IMR-90 (cell line): ENCODE measurements at regions not wholly inside any gene's neighbourhood (a gene's known extent, or its start where the extent isn't known, plus 50 kb on each side); places are given as distances from the start of the nearest gene placed in this dataset.
A peak's percentile ranks its signal among the peaks of the same experiment; 100 is the strongest.

Source experiments
- BHLHE40 ChIP-seq: fragments of 150-350 bp; IDR thresholded peaks from 2 replicates; pipeline ENCODE4 v1.6.1; 2016; ENCODE audit warnings: mild to moderate bottlenecking, low read depth, low read length
- CHD1 ChIP-seq: IDR thresholded peaks from 2 replicates; pipeline ENCODE4 v1.6.1; 2012; ENCODE audit warnings: low read depth, low read length, improper control_type of control experiment
- CTCF ChIP-seq: conservative IDR thresholded peaks from 2 replicates; pipeline ENCODE4 v1.5.1; 2012; ENCODE audit warnings: mild to moderate bottlenecking, low read depth, low read length, improper control_type of control experiment
- FOS ChIP-seq: fragments of 150-350 bp; IDR thresholded peaks from 2 replicates; pipeline ENCODE4 v1.6.1; 2016; ENCODE audit warnings: low read depth, low read length
- MAFK ChIP-seq: IDR thresholded peaks from 2 replicates; pipeline ENCODE4 v1.6.1; 2012; ENCODE audit warnings: low read depth, low read length, improper control_type of control experiment
- MAZ ChIP-seq: IDR thresholded peaks from 2 replicates; pipeline ENCODE4 v1.6.1; 2012; ENCODE audit warnings: low read depth, mild to moderate bottlenecking, low read length, improper control_type of control experiment, moderate library complexity, borderline replicate concordance
- MXI1 ChIP-seq: IDR thresholded peaks from 2 replicates; pipeline ENCODE4 v1.6.1; 2012; ENCODE audit warnings: low read depth, mild to moderate bottlenecking, low read length, moderate library complexity, borderline replicate concordance
- NFE2L2 ChIP-seq: fragments of 150-350 bp; IDR thresholded peaks from 2 replicates; pipeline ENCODE4 v1.6.1; 2016; ENCODE audit warnings: low read depth, mild to moderate bottlenecking, low read length
- POLR2A ChIP-seq: IDR thresholded peaks from 2 replicates; pipeline ENCODE4 v1.6.1; 2012; ENCODE audit warnings: mild to moderate bottlenecking, low read depth, low read length
- RAD21 ChIP-seq: IDR thresholded peaks from 2 replicates; pipeline ENCODE4 v1.6.1; 2012; ENCODE audit warnings: low read length, improper control_type of control experiment
- RCOR1 ChIP-seq: IDR thresholded peaks from 2 replicates; pipeline ENCODE4 v1.6.1; 2012; ENCODE audit warnings: mild to moderate bottlenecking, low read length, improper control_type of control experiment; ENCODE audit not compliant: insufficient replicate concordance
- RFX5 ChIP-seq: IDR thresholded peaks from 2 replicates; pipeline ENCODE4 v1.8.0; 2012; ENCODE audit warnings: low read depth, mild to moderate bottlenecking, low read length, moderate library complexity
- SMC3 ChIP-seq: fragments of 150-350 bp; IDR thresholded peaks from 2 replicates; pipeline ENCODE4 v1.6.1; 2016; ENCODE audit warnings: low read depth, mild to moderate bottlenecking, antibody characterized with exemption, low read length, moderate library complexity
- USF2 ChIP-seq: fragments of 150-350 bp; IDR thresholded peaks from 2 replicates; pipeline ENCODE4 v1.6.1; 2017; ENCODE audit warnings: mild to moderate bottlenecking, antibody characterized with exemption, low read length, low read depth

- TF ChIP-seq CTCF, result no peak
- TF ChIP-seq SMC3, result no peak
- TF ChIP-seq POLR2A, result no peak
- peak; percentile 82 for TF ChIP-seq MAFK
- no peak for TF ChIP-seq RFX5
- no peak for TF ChIP-seq MXI1
- no peak for TF ChIP-seq RCOR1
- no peak for TF ChIP-seq CHD1
- TF ChIP-seq NFE2L2, result no peak
- no peak for TF ChIP-seq BHLHE40
- no peak for TF ChIP-seq RAD21
- no peak for TF ChIP-seq FOS
- TF ChIP-seq USF2, result no peak
- TF ChIP-seq MAZ, result no peak
These were observed 1743.8 kb upstream of the PCDH7 start for GRCh38 chr4:28976369-28976768.
